CD4-positive, alpha-beta memory T cell (primary cell): ENCODE measurements at regions not wholly inside any gene's neighbourhood (a gene's known extent, or its start where the extent isn't known, plus 50 kb on each side); places are given as distances from the start of the nearest gene placed in this dataset.

Source experiments
- CTCF ChIA-PET: fragments of 350-600 bp; sonication (Branson Sonifier 250); formaldehyde crosslinking; loops from one replicate; lab custom pipeline; 2021; ENCODE audit warnings: inconsistent platforms; ENCODE audit not compliant: partially characterized antibody; lab: Charles Lee
- POLR2A ChIA-PET: fragments of 350-600 bp; sonication (Branson Sonifier 250); formaldehyde crosslinking; loops from one replicate; lab custom pipeline; 2021; ENCODE audit not compliant: partially characterized antibody; lab: Charles Lee
- DNase-seq, 5 donors: peaks; one replicate each; pipeline versions ENCODE4 v3.0.0 to v3.0.0-alpha.2; 2020 to 2022; ENCODE audit warnings: mixed read lengths in 1 of 5
- H3K27ac ChIP-seq: one replicate; pipeline ENCODE4 v1.7.0; 2013; ENCODE audit warnings: low read depth, low read length
- H3K27me3 ChIP-seq: 2 replicates; pipeline ENCODE4 v1.7.0; 2013; ENCODE audit warnings: mild to moderate bottlenecking, low read length, moderate library complexity; ENCODE audit not compliant: insufficient read depth
- H3K36me3 ChIP-seq: 2 replicates; pipeline ENCODE4 v1.7.0; 2013; ENCODE audit warnings: mild to moderate bottlenecking, low read length, moderate library complexity; ENCODE audit not compliant: insufficient read depth
- H3K4me1 ChIP-seq: 2 replicates; pipeline ENCODE4 v1.7.0; 2013; ENCODE audit warnings: mild to moderate bottlenecking, low read length, moderate library complexity; ENCODE audit not compliant: insufficient read depth
- H3K4me3 ChIP-seq, 2 donors: one replicate each; pipeline ENCODE4 v1.7.0; 2013; ENCODE audit warnings: low read length in 2 of 2, mild to moderate bottlenecking in 1 of 2
- H3K9me3 ChIP-seq, 2 donors: one replicate each; pipeline ENCODE4 v1.7.0; 2013; ENCODE audit warnings: low read length in 2 of 2, control low read depth in 1 of 2; ENCODE audit not compliant: control insufficient read depth in 1 of 2
- H3K27ac Mint-ChIP-seq, 7 donors: one replicate each; pipeline ENCODE4 v1.8.0; 2020 to 2021; ENCODE audit warnings: mixed read lengths in 7 of 7, mild to moderate bottlenecking in 6 of 7, inconsistent platforms in 3 of 7, moderate library complexity in 3 of 7
- H3K27me3 Mint-ChIP-seq, 2 donors: one replicate each; pipeline ENCODE4 v1.8.0; 2020 to 2021; ENCODE audit warnings: mixed read lengths in 2 of 2
- H3K36me3 Mint-ChIP-seq, 2 donors: one replicate each; pipeline ENCODE4 v1.8.0; 2020 to 2021; ENCODE audit warnings: mixed read lengths in 2 of 2, inconsistent platforms in 1 of 2, mild to moderate bottlenecking in 1 of 2
- H3K4me1 Mint-ChIP-seq, 4 donors: one replicate each; pipeline ENCODE4 v1.8.0; 2020 to 2021; ENCODE audit warnings: mixed read lengths in 4 of 4, mild to moderate bottlenecking in 1 of 4
- H3K4me3 Mint-ChIP-seq, 8 donors: one replicate each; pipeline ENCODE4 v1.8.0; 2020 to 2021; ENCODE audit warnings: mixed read lengths in 8 of 8, mild to moderate bottlenecking in 7 of 8, moderate library complexity in 6 of 8, inconsistent platforms in 3 of 8
- H3K9me3 Mint-ChIP-seq, 8 donors: one replicate each; pipeline ENCODE4 v1.8.0; 2020 to 2021; ENCODE audit warnings: mixed read lengths in 8 of 8, mild to moderate bottlenecking in 5 of 8, inconsistent platforms in 3 of 8, moderate library complexity in 1 of 8
- intact Hi-C: fragments of 100-400 bp; cut with micrococcal nuclease; formaldehyde crosslinking; loops from one replicate; pipeline ENCODE4 v1.15.1; 2023

GRCh38 chr4:144223661-144224060 is 83.1 kb upstream of the GYPA start:
- CTCF ChIA-PET, result no interaction called here
- DNase-seq, result no peak
- no peaks in the 10 kb centered on the region for H3K9me3 ChIP-seq
- H3K4me1 ChIP-seq, result no peaks in the 10 kb centered on the region
- Mint-ChIP-seq H3K27ac (no peak overlapping the region), H3K27me3 (peaks cover 0 to 1% of the 10 kb centered on the region in 2 donors), H3K4me3 (no peak overlapping the region), H3K4me1 (no peaks in the 10 kb centered on the region), H3K36me3 (no peaks in the 10 kb centered on the region), H3K9me3 (peaks cover 0 to 2% (median 0%) of the 10 kb centered on the region in 8 donors)
- H3K27ac ChIP-seq, result no peak overlapping the region
- no peaks in the 10 kb centered on the region for H3K36me3 ChIP-seq
- intact Hi-C loops, result no loop called here
- POLR2A ChIA-PET, result no interaction called here
- no peaks in the 10 kb centered on the region for H3K27me3 ChIP-seq
- no peak overlapping the region for H3K4me3 ChIP-seq

DNA sequence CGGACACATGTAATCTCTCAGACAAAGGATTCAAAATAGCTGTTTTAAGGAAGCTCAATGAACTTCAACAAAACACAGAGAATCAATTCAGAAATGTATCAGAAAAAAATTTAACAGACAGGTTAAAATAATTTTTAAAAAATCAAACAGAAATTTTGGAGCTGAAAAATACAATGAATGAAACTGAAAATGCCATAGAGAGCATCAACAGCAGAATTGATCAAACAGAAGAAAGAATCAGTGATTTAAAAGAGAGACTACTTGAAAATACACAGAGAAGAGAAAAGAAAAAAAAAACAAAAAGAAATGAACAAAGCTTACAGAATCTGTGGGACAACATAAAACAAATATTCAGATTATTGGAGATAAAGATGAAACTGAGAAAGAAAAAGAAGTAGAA is 118.8 kb upstream of the GYPA start:
- Mint-ChIP-seq H3K4me1 (no peaks in the 10 kb centered on the region), H3K27me3 (peaks cover 0 to 1% of the 10 kb centered on the region in 2 donors), H3K9me3 (peaks cover 0 to 21% (median 17%) of the 10 kb centered on the region in 8 donors), H3K36me3 (no peaks in the 10 kb centered on the region), H3K27ac (no peak overlapping the region), H3K4me3 (no peak overlapping the region)
- Histone ChIP-seq H3K4me3 (no peak overlapping the region), H3K27ac (no peak overlapping the region), H3K27me3 (no peaks in the 10 kb centered on the region), H3K9me3 (no peaks in the 10 kb centered on the region), H3K4me1 (no peaks in the 10 kb centered on the region), H3K36me3 (no peaks in the 10 kb centered on the region)
- CTCF ChIA-PET, result no interaction called here
- POLR2A ChIA-PET, result no interaction called here
- DNase-seq, result no peak
- intact Hi-C loops, result no loop called here

- Histone ChIP-seq H3K4me3 (no peak overlapping the region), H3K36me3 (no peaks in the 10 kb centered on the region), H3K4me1 (no peaks in the 10 kb centered on the region), H3K27me3 (no peaks in the 10 kb centered on the region), H3K27ac (no peak overlapping the region), H3K9me3 (no peaks in the 10 kb centered on the region)
- DNase-seq, result no peak
- H3K4me3 Mint-ChIP-seq, result no peak overlapping the region
- ChIA-PET POLR2A (no interaction called here), CTCF (no interaction called here)
- peaks cover 0 to 5% (median 0%) of the 10 kb centered on the region in 8 donors for H3K9me3 Mint-ChIP-seq
- no peaks in the 10 kb centered on the region for H3K36me3 Mint-ChIP-seq
- H3K27ac Mint-ChIP-seq, result no peak overlapping the region
- intact Hi-C loops, result no loop called here
- peaks cover 0 to 2% of the 10 kb centered on the region in 2 donors for H3K27me3 Mint-ChIP-seq
- no peaks in the 10 kb centered on the region for H3K4me1 Mint-ChIP-seq
Measured at GRCh38 chr4:144267084-144267483, 126.6 kb upstream of the GYPA start.

- H3K9me3 ChIP-seq, result no peaks in the 10 kb centered on the region
- no peak for DNase-seq
- Mint-ChIP-seq H3K9me3 (peaks cover 0 to 4% (median 0%) of the 10 kb centered on the region in 8 donors), H3K27me3 (no peaks in the 10 kb centered on the region), H3K36me3 (no peaks in the 10 kb centered on the region), H3K27ac (no peak overlapping the region), H3K4me1 (no peaks in the 10 kb centered on the region), H3K4me3 (no peak overlapping the region)
- intact Hi-C loops, result no loop called here
- CTCF ChIA-PET, result no interaction called here
- H3K4me3 ChIP-seq, result no peak overlapping the region
- H3K27me3 ChIP-seq, result no peaks in the 10 kb centered on the region
- no peaks in the 10 kb centered on the region for H3K4me1 ChIP-seq
- H3K27ac ChIP-seq, result no peak overlapping the region
- H3K36me3 ChIP-seq, result no peaks in the 10 kb centered on the region
- POLR2A ChIA-PET, result no interaction called here
Measured at GRCh38 chr4:144280688-144281087, 140.2 kb upstream of the GYPA start.

DNA sequence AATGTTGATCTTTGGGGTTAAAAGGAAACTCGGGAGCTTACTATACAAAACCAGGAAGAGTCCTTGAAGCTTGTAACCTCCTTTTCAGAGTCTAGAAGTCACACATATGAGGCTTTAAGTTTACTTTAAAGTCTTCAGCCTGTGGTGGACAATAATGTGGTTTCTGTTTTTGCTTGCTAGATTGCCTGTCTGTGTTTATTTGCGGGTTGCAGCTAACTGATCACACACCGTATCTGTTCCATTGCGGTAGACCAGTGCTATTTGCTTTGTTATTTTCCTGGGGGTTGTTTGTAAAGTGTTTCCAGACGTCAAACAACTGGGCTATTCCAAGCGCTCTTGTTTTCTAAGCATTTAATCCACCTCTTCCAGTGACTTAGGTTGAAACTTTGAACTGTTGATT is 143.0 kb upstream of the GYPA start:
- H3K9me3 Mint-ChIP-seq, result peaks cover 0 to 4% (median 0%) of the 10 kb centered on the region in 8 donors
- Histone ChIP-seq H3K27ac (no peak overlapping the region), H3K27me3 (no peaks in the 10 kb centered on the region), H3K9me3 (no peaks in the 10 kb centered on the region), H3K4me1 (no peaks in the 10 kb centered on the region), H3K36me3 (no peaks in the 10 kb centered on the region), H3K4me3 (no peak overlapping the region)
- no peak overlapping the region for H3K27ac Mint-ChIP-seq
- no peaks in the 10 kb centered on the region for H3K4me1 Mint-ChIP-seq
- H3K36me3 Mint-ChIP-seq, result no peaks in the 10 kb centered on the region
- POLR2A ChIA-PET, result no interaction called here
- intact Hi-C loops, result no loop called here
- DNase-seq, result no peak
- H3K4me3 Mint-ChIP-seq, result no peak overlapping the region
- peaks cover 0 to 2% of the 10 kb centered on the region in 2 donors for H3K27me3 Mint-ChIP-seq
- CTCF ChIA-PET, result no interaction called here

GRCh38 chr4:144284026-144284425 is 143.5 kb upstream of the GYPA start:
- H3K27ac ChIP-seq, result no peak overlapping the region
- H3K36me3 Mint-ChIP-seq, result no peaks in the 10 kb centered on the region
- H3K4me3 ChIP-seq, result no peak overlapping the region
- H3K27me3 ChIP-seq, result no peaks in the 10 kb centered on the region
- no peak overlapping the region for H3K4me3 Mint-ChIP-seq
- H3K36me3 ChIP-seq, result no peaks in the 10 kb centered on the region
- POLR2A ChIA-PET, result no interaction called here
- H3K4me1 ChIP-seq, result no peaks in the 10 kb centered on the region
- H3K4me1 Mint-ChIP-seq, result no peaks in the 10 kb centered on the region
- H3K27me3 Mint-ChIP-seq, result peaks cover 0 to 2% of the 10 kb centered on the region in 2 donors
- H3K27ac Mint-ChIP-seq, result no peak overlapping the region
- no peak for DNase-seq
- CTCF ChIA-PET, result no interaction called here
- H3K9me3 ChIP-seq, result no peaks in the 10 kb centered on the region
- intact Hi-C loops, result no loop called here
- H3K9me3 Mint-ChIP-seq, result peaks cover 0 to 4% (median 0%) of the 10 kb centered on the region in 8 donors

DNA sequence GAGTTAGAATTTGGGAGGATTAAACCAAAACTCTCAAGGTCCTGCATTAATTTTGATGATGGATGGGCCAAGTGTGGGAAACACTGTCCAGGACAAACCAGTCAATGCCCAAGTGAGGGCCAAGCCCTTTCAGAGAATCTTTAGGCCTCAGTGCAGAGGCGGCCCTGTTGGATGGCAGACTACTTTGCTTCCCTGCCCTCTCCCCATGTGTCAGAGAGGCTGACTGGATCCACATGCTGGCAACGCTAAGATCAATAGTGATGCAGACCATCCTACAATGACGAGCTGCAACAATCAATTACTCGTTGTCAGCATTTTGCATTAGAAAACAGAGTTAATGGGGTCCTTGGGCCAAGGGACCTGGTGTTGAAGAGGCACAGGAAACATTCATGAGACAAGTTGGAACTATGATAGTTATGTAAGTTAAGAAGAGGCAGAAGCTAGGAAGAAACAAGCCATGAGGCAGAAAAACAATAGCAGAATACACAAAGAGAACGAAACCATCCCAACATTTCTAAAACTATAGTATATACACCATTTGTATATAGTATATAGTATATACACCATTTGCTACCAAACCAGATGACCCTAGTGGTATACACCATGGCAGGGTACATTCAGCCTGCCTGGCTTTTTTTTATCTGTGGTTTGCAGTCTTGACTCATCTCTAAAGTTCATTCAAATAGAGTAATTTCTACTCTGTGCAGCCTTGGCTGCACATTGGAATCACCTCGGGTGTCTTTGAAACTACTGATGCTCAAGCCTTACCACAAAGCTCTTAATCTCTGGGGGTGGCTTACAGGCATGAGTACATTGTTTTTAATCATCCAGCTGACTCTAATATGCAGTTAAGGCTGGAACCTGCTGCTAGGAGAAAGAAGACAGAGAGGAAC is 147.7 kb upstream of the GYPA start:
- no peak overlapping the region for H3K27ac Mint-ChIP-seq
- no peaks in the 10 kb centered on the region for H3K4me1 Mint-ChIP-seq
- H3K9me3 Mint-ChIP-seq, result peaks cover 0 to 5% (median 0%) of the 10 kb centered on the region in 8 donors
- Histone ChIP-seq H3K4me3 (no peak overlapping the region), H3K36me3 (no peaks in the 10 kb centered on the region), H3K9me3 (no peaks in the 10 kb centered on the region), H3K4me1 (no peaks in the 10 kb centered on the region), H3K27me3 (no peaks in the 10 kb centered on the region), H3K27ac (no peak overlapping the region)
- intact Hi-C loops, result no loop called here
- peaks cover 0 to 2% of the 10 kb centered on the region in 2 donors for H3K27me3 Mint-ChIP-seq
- no peaks in the 10 kb centered on the region for H3K36me3 Mint-ChIP-seq
- ChIA-PET CTCF (no interaction called here), POLR2A (no interaction called here)
- no peak overlapping the region for H3K4me3 Mint-ChIP-seq
- no peak for DNase-seq
